ENCODE measurements at regions not wholly inside any gene's neighbourhood (a gene's known extent, or its start where the extent isn't known, plus 50 kb on each side); places are given as distances from the start of the nearest gene placed in this dataset.
A peak's percentile ranks its signal among the peaks of the same experiment; 100 is the strongest.

DNA sequence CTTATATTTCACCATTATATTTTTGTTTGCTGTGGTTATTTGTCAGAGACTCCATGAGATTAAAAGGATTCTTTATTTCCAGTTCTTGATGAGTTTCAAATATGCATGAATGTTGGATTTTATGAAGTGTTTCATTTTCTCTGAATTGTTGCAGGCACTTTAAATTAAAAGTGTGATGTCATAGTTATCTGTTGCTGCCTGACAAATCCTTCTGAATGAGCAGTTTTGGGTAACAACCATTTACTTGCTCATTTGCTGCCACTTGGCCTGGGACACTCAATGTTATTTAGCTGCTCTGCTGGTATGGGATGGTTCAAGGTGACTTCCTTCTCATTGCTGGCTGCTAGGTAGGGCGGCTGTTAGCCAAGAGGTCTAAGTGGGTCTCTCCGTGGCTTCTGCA lies 173.5 kb downstream of the LPIN1 start:
- FAIRE-seq, result no peak
- no peak for DNase-seq (ENCODE audit: extremely low spot score, insufficient read length, low read depth)

DNA sequence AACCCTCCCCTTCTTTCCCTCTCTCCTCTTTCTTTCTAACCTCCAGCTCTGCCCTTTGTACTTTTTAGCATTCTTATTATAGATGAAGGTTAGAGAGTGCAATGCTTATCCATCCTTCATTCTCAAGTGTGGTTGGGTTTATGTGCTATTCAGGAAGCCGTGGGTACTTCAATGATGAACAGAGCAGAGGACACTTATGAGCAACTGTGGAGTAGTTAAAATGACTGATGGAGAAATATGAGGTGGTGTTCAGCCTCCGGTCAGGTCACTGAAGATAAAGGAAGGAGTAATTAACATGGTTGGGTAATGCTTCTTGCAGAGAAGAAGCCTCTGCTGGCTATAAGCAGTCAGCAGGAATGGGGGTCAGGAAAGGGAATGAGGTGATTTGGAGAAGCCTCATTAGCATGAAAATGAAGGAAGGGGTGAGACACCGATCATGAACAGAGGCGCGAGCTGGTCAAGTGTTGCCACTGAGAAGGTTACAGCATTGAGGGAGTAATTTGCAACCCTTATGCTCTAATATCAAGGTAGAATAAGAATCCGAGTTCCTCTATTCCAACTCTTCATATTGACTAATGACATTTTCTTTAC lies 174.7 kb downstream of the LPIN1 start:
- FAIRE-seq (no peak), DNase-seq (ENCODE audit: extremely low spot score, insufficient read length, low read depth) (no peak)

DNA sequence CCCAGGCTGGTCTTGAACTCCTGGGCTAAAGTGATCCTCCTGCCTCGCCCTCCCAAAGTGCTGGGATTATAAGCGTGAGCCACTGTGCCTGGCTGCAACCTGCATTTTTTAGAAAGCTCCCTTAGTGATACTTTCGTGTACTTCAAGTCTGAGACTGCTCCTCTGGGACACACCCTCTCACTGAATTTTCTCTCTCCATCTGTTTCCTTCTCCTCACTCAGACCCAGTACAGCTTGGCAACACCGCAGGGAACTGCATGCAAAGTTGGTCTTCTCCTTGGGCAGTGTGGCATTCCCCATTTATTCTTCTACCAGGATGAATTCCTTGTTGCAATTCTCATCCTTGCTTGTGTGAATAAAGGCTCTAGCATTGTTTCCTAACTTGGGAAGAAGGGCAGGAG lies 175.9 kb downstream of the LPIN1 start:
- DNase-seq (ENCODE audit: extremely low spot score, insufficient read length, low read depth) (no peak), FAIRE-seq (no peak)

DNA sequence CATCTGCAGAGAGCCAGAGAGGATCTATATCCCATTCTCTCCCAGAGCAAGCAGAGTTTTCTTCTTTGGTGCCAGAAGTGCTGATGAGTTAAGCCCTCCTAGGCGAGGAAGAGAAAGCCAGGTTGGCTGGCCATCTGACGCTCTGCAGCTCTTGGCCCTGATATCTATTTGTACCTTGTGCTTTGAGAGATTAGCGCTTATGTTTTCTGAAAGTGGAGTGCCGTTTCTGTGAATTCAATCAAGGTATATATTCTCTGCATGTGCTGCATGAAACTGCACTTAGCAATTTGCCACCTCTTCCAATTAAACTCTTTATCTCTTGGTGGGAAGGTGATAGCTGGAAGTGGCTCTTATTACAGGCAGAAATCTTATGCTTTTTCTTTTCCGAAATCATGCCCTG lies 177.5 kb downstream of the LPIN1 start:
- FAIRE-seq, result no peak
- DNase-seq (ENCODE audit: extremely low spot score, insufficient read length, low read depth), result no peak

DNA sequence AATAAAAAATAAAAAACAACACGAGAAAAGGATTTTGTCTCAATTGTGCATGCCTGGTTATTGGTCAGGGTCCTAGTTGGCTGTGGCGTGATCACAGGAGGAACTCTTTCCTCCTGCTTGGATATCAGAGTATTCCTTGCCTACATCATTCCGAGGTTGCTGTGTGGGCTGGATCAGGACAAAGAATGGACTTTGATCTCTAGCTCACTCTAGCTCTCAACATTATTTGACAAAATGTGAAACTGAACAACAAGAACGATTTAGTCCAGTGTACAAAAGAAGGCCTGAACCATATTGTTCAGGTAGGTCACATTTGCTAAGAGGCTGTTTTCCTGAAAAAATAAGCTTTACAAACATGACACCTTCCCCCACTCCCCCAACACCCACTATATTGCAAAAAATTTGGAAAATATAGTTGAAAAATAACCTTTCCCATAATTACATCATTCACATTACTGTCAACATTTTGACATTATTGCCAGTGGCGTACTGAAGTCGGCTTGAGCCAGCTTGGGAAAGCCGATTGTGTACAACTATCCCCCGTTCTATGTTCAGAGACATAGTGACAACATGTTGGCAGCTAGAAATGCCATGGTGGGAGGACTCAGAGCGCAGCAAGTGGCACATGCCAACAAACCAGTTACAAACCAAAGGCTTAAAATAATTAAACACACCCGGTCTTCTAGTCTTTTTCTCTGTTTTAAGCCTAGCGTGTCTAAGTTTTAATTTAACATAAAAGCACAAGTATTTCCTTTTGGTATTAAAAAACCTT lies 179.0 kb downstream of the LPIN1 start:
- FAIRE-seq (no peak), DNase-seq (ENCODE audit: extremely low spot score, insufficient read length, low read depth) (no peak)

DNA sequence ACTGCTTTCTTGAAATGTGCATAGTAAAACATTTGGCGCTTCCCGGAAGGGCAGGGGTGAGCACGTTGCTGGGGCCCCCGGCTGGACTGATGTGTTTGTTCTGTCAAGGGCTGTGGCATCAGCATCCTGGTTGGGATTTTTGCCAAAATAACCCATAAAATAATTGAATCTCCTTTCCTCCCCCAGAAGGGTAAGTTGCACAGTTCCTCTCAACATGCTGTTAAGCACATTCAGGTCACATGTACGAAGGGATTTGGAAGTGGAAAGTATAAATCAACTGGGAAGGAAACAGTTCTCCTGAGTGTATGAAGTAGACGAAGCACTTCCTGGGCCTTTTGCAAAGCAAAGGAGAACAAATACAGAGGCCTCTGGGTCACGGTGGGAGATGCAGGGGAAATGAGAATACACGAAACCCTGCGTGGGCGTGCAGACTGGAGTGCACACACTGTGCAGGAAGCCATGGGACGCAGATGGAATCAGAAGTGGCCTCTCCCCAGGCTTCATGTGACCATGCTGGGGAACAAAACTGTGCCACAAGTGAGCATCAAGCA lies 183.9 kb downstream of the LPIN1 start:
- FAIRE-seq, result no peak
- DNase-seq (ENCODE audit: extremely low spot score, insufficient read length, low read depth), result no peak

DNA sequence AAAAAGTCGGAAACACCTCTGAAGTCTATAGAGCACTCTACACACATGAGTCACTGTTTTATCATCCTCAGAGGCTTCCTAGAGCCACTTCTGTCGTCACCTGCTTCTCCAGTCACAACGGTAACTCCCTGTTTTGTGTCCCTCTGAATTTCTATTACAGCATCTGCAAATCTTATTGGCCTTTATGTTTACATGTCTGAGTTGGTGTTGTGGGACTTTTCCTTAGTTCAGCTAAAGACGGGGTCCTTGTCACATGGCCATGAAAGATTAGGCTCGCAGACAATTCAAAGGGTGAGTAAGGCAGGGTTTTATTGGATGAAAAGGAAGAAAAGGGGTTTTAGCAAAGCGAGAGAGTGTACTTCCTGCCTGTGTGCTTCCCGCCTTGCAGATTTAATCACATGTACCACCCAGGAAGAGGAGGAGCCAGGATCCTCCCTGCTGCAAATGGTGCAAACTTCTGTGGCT lies 185.6 kb downstream of the LPIN1 start:
- no peak for DNase-seq (ENCODE audit: extremely low spot score, insufficient read length, low read depth)

DNA sequence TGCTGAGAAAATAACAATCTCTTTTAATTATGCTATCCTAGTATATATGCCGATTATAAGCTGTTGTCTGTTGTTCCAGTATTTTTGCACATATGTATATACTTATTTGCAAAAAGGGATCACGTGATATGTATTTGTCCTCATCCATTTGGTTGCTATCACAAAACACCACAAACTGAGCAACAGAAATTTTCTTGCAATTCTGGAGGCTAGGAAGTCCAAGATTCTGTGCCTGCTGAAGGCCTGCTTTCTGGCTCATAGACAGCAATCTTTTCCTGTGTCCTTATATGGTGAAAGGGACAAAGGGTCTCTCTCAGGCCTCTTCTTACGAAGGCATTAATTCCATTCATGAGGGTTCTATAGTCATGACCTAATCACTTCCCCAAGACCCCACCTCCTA lies 186.5 kb downstream of the LPIN1 start:
- FAIRE-seq, result no peak

More for the DNA sequence above, 185.6 kb downstream of the LPIN1 start:
- no peak for FAIRE-seq

DNA sequence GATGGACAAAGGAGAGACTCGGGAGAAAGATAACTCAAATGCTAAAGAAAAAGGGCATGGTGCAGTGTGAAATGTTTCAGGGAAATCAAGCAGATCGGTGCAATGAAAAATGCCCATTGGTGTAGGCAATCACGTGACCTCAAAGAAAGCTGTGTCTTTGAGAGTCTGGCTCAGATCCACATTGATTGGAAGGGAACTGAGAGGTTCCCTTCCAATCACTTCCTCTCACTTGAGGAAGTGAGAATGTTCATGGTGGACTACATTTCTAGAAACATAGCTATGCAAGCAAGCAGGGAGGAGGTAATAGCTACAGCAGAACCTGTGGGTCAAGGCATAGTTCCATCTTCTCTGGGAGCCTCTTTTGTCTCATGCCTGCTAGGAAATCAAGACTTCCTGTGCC lies 187.4 kb downstream of the LPIN1 start:
- peak; percentile 17 for DNase-seq (ENCODE audit: extremely low spot score, insufficient read length, low read depth)
- peak; percentile 67 for FAIRE-seq

More for the DNA sequence above, 186.5 kb downstream of the LPIN1 start:
- no peak for DNase-seq (ENCODE audit: extremely low spot score, insufficient read length, low read depth)

DNA sequence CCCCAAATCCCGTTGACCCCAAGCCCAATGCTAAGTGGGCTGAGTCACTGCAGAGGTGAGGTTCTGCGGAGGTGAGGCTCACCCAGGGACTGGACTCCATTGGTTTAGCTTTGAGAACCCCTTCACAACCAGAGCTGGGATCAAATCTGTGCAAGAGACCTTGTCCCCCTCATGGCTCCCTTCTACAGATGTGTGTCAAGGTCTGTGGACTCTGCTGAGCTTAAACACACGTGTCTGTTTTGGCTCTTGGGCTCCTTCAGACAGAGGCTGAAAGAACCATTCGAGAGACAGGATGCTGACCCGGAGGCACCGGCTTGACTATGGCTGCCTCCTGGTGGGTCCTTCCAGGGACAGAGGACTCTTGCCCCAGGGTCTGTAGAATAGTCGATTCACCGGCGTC lies 190.3 kb downstream of the LPIN1 start:
- FAIRE-seq, result no peak
- DNase-seq (ENCODE audit: extremely low spot score, insufficient read length, low read depth), result no peak

DNA sequence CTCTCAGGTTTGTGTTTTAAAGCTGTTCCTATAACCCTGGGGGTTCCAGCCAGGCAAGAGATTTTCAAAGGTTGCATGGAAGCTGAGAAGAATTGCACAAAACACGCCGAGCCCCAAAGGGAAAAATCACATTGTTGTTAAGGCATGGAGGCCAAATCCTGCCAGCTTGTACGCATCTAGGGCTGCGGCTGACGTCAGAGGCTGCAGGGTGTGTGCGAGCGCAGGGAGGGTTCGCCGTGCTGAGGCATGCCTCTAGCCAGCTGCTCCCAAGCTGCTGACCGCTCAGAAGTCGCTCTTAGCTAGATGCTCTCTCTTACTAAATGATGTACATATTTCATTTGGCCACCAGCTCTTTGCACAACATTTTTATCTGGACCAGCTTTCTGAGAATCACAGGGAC lies 191.8 kb downstream of the LPIN1 start:
- FAIRE-seq (no peak), DNase-seq (ENCODE audit: extremely low spot score, insufficient read length, low read depth) (no peak)

DNA sequence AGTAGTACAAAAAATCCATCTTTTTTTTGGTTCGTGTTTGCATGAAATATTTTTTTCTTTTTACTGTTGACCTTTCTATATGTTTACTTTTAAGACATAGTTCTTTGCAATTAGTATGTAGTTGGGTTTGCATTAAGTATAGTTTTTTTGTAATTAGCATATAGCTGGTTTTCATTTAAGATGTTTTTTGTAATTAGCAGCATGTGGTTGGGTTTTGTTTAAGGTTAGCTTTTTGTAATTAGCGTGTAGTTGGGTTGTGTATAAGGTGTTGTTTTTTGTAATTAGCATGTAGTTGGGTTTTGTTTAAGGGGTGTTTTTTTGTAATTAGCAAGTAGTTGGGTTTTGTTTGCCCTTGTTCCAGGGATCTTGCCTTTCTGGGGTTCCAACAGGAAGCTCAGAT lies 193.1 kb downstream of the LPIN1 start:
- FAIRE-seq (no peak), DNase-seq (ENCODE audit: extremely low spot score, insufficient read length, low read depth) (no peak)

DNA sequence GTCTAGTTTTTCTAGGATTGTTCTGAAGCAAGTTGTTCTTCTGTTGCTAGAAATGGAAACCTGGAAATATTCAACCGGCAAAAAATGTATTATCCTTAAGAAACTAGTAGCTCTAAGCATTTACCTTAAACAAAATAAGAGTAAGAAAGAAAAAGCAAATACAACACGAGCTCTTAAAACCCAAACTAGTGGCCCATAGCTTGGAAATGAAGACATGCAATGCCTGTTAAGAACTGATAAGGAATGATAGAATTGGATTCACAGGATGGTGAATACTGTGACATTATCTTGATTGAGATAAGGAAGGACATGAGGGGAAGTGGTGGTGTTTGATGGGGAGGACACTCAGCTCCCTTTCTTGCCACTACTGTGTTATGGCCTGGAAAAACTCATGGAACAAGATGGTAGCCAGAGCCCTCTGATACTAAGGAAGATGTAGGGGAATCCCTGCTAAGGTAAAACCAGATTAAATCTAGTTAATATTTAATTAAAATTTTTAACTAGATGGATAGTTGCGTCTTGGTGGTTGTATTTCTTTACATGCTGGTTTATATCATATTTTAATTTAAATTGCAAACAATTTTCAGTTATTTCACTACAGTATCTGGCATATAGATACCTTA lies 193.8 kb downstream of the LPIN1 start:
- FAIRE-seq (no peak), DNase-seq (ENCODE audit: extremely low spot score, insufficient read length, low read depth) (no peak)

DNA sequence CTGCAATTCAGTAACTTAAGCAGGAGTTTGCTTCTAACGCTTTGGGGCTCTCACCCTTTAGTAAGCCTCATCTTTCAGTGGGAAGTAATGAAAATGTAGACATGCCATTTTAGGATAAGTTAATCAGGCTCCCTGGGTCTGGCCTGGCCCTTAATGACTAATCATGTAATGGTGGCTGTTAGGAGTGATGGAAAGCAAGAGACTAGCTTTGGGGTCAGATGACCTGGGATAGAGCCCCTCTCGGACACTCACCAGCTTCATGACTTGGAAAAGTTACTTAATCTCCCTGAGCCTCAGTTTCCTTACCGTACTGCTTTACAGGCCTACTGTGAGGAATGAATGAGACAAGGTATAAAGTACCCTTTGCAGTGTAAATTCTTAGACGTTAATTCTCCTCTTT lies 194.4 kb downstream of the LPIN1 start:
- no peak for DNase-seq (ENCODE audit: extremely low spot score, insufficient read length, low read depth)
- no peak for FAIRE-seq

DNA sequence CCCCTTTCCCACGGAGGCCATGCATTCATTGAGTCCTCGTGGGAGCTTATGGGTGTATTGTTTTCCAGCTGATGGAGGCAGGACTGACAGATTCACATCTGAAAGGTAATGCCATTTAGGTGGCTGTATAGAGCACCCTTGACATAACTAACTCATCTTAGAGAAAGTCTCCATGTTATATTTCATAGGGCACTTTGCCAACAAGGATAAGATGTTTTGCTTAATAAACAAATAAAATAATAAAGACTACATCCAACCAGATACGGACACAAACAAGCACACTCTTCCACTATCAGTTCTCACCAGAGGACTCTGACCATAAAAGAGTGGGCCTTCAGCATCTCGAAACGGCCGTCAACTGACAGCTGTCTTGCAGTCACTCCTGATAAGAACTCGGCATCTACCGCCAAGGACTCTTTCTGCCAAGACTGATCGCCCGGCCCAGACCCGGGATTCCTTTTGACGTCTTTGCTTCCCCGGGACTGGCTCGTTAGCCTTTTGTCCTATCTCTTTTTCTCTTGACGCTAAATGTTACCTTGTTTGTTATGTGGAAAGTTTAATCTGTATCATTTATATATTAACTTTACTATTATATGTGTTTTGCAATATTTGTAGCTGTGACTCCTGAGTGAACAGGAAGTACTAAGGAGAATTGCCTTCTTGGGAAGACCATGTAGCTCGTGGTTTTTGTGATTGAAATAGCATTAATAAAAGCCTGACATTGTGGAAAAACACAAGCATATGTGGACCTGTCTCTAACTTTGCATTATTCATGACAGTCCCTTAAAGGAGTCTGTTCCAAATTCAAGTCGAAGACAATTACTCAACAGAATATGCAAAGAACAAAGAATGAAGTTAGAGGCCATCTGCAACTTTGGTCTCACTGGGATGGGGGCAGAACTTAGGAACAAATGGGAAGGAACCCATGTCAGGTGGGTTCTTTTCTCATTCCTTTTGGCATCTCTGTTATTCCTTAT lies 195.1 kb downstream of the LPIN1 start:
- FAIRE-seq (no peak), DNase-seq (ENCODE audit: extremely low spot score, insufficient read length, low read depth) (no peak)

DNA sequence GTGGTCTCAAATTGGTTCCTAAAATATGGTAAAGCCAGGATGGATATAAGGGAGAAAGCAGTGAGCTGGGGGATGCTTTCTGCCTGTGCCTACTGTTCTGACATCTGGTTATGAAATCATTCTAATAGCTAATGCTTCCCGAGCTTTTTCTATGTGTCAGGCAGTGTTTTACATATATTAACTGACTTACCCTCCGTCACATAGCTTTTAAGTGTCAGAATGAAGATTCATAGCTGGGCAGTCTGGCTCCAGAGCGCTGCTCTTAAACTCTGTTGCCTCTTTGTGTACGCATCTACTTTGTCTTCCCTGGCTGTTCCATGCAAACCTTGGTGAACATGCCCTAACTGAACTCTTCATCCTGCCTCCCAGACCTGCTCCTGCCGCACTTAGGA lies 195.7 kb downstream of the LPIN1 start:
- DNase-seq (ENCODE audit: extremely low spot score, insufficient read length, low read depth) (no peak), FAIRE-seq (no peak)

DNA sequence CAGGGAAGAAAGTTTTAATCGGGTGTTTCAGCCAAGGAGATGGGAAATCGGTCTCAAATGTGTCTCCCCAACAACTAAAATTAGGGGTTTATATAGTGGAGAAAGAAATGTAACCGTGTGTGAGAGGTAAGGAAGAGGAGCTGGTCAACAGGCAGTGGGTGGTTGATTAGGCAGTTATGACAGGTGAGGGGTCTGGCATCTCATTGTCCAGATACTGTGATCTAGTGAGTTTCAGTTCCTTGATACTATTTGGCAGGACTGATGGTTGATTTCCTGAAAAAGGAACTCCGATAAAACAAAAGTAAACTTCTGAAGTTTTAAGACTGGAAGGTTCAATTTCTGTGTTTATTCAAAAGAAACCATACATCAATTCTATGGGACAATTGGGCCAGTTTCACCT lies 197.9 kb downstream of the LPIN1 start:
- FAIRE-seq, result peak; percentile 63
- DNase-seq (ENCODE audit: extremely low spot score, insufficient read length, low read depth), result no peak

DNA sequence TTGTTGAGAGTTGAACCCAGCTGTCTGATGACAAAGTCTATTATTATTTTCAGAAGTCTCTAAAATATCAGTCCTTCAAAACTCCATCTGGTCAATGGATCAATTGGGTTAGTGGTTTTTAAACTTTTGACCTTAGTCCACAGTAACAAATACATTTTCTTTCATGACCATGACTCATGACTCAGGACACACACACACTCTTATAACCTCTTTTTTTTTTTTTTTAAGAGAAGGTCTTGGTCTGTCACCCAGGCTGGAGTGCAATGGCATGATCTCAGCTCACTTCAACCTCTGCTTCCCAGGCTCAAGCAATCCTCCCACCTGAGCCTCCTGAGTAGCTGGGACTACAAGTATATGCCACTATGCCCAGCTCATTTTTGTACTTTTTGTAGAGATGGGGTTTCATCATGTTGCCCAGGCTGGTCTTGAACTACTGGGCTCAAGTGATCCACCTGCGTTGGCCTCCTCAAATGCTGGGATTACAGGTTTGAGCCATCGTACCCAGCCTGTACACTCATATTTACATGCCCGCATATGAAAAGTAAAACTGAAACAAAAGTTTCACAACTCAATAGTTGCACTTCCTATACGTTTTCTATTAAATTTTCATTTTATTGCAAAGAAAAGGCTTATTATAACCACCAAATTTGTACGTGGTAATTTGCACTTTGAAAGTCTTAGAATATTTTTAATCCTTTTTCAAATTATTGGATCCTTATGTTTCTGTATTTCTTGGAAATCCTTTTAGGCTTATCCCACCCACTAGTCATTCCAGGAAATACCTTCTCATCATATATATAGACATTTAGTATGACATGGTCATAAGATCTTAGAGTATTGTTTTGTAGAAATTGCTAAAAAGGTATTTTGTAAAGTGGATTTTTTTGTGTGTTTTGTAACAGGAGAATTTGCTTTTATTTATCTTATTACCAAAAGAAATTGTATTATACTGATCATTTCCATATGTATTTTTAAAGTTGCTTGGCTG lies 199.0 kb downstream of the LPIN1 start:
- no peak for DNase-seq (ENCODE audit: extremely low spot score, insufficient read length, low read depth)

DNA sequence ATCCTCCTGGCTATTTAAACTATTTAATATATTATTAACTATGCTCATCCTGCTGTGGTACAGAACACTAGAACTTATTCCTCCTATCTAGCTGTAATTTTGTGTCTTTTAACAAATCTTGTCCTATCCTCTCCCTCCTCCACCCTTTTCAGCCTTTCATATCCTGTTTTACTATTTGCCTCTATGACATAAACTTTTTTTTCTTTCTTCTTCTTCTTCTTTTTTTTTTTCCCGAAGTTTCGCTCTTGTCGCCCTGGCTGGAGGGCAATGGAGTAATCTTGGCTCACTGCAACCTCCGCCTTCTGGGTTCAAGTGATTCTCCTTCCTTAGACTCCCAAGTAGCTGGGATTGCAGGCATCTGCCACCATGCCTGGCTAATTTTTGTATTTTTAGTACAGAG lies 201.5 kb downstream of the LPIN1 start:
- DNase-seq (ENCODE audit: extremely low spot score, insufficient read length, low read depth) (no peak), FAIRE-seq (no peak)

More for the DNA sequence above, 199.0 kb downstream of the LPIN1 start:
- peak; percentile 76 for FAIRE-seq
